ENCODE measurements at regions not wholly inside any gene's neighbourhood (a gene's known extent, or its start where the extent isn't known, plus 50 kb on each side); places are given as distances from the start of the nearest gene placed in this dataset.

- Histone ChIP-seq H3K9me3 (ENCODE audit: low read length) (no peaks in the 10 kb centered on the region), H4K20me1 (ENCODE audit: low read length) (no peaks in the 10 kb centered on the region), H3F3A (ENCODE audit: low read length, unreplicated experiment) (no peaks in the 10 kb centered on the region), H3K79me2 (ENCODE audit: low read length) (no peaks in the 10 kb centered on the region), H3K4me2 (ENCODE audit: low read length) (no peak overlapping the region), H3K4me1 (ENCODE audit: insufficient read depth, low read length) (peaks cover 9% of the 10 kb centered on the region), H2AFZ (ENCODE audit: low read length) (no peak overlapping the region), H3K27ac (ENCODE audit: low read length) (no peak overlapping the region), H3K36me3 (ENCODE audit: low read depth, low read length) (no peaks in the 10 kb centered on the region), H3K9ac (ENCODE audit: low read length) (no peak overlapping the region), H3K27me3 (ENCODE audit: low read length) (peaks cover 35% of the 10 kb centered on the region), H3K4me3 (ENCODE audit: low read length) (no peak overlapping the region), H3K9me2 (replicated peaks; ENCODE audit: low read length) (no peaks in the 10 kb centered on the region)
- intact Hi-C loops (cut with micrococcal nuclease) = loop anchor here (5.0 kb wide), 1 partner anchor 204 kb away; the partner anchor contains the start of gene IGF1R
- ChIA-PET POLR2A (ENCODE audit: unreplicated experiment) (no interaction called here), CTCF (no interaction called here)
- BruUV-seq (replicated peaks) = no TSS peak
- ATAC-seq (no peak), DNase-seq (no peak)
- TF ChIP-seq CTCF (conservative IDR thresholded peaks at IDR 0.05; ENCODE audit: low read depth, low read length) (no peak), EZH2 (IDR thresholded peaks at IDR 0.05; ENCODE audit: low read length, unreplicated experiment) (no peak), EZH2phosphoT487 (IDR thresholded peaks at IDR 0.05; ENCODE audit: borderline replicate concordance, low read length) (no peak)
Observed at GRCh38 chr15:98443526-98443925, 204.8 kb upstream of the IGF1R start.

- no peaks in the 10 kb centered on the region for H3K9me3 ChIP-seq (ENCODE audit: low read length)
- no peak overlapping the region for H3K4me2 ChIP-seq (ENCODE audit: low read length)
- H3F3A ChIP-seq (ENCODE audit: low read length, unreplicated experiment) = no peaks in the 10 kb centered on the region
- no peaks in the 10 kb centered on the region for H3K79me2 ChIP-seq (ENCODE audit: low read length)
- no peak overlapping the region for H2AFZ ChIP-seq (ENCODE audit: low read length)
- no peaks in the 10 kb centered on the region for H3K9me2 ChIP-seq (replicated peaks; ENCODE audit: low read length)
- no peak overlapping the region for H3K4me3 ChIP-seq (ENCODE audit: low read length)
- H3K27me3 ChIP-seq (ENCODE audit: low read length) = peaks cover 42% of the 10 kb centered on the region
- TF ChIP-seq CTCF (conservative IDR thresholded peaks at IDR 0.05; ENCODE audit: low read depth, low read length) (no peak), EZH2phosphoT487 (IDR thresholded peaks at IDR 0.05; ENCODE audit: borderline replicate concordance, low read length) (no peak), EZH2 (IDR thresholded peaks at IDR 0.05; ENCODE audit: low read length, unreplicated experiment) (no peak)
- intact Hi-C loops (cut with micrococcal nuclease) = loop anchor here (5.0 kb wide), 1 partner anchor 203 kb away; the partner anchor contains the start of gene IGF1R
- ATAC-seq = no peak
- CTCF ChIA-PET = no interaction called here
- H3K4me1 ChIP-seq (ENCODE audit: insufficient read depth, low read length) = peaks cover 9% of the 10 kb centered on the region
- no peaks in the 10 kb centered on the region for H3K36me3 ChIP-seq (ENCODE audit: low read depth, low read length)
- no peak overlapping the region for H3K9ac ChIP-seq (ENCODE audit: low read length)
- no peak for DNase-seq
- BruUV-seq (replicated peaks) = no TSS peak
- no peak overlapping the region for H3K27ac ChIP-seq (ENCODE audit: low read length)
- POLR2A ChIA-PET (ENCODE audit: unreplicated experiment) = no interaction called here
- H4K20me1 ChIP-seq (ENCODE audit: low read length) = no peaks in the 10 kb centered on the region
Observed at GRCh38 chr15:98444138-98444537, 204.2 kb upstream of the IGF1R start.

- Histone ChIP-seq H3K4me1 (ENCODE audit: insufficient read depth, low read length) (peaks cover 9% of the 10 kb centered on the region), H3K36me3 (ENCODE audit: low read depth, low read length) (no peaks in the 10 kb centered on the region), H3K9ac (ENCODE audit: low read length) (no peak overlapping the region), H4K20me1 (ENCODE audit: low read length) (no peaks in the 10 kb centered on the region), H3F3A (ENCODE audit: low read length, unreplicated experiment) (no peaks in the 10 kb centered on the region), H3K27ac (ENCODE audit: low read length) (no peak overlapping the region), H3K9me2 (replicated peaks; ENCODE audit: low read length) (no peaks in the 10 kb centered on the region), H3K9me3 (ENCODE audit: low read length) (no peaks in the 10 kb centered on the region), H3K79me2 (ENCODE audit: low read length) (no peaks in the 10 kb centered on the region), H3K4me2 (ENCODE audit: low read length) (no peak overlapping the region), H3K27me3 (ENCODE audit: low read length) (peaks cover 53% of the 10 kb centered on the region), H3K4me3 (ENCODE audit: low read length) (no peak overlapping the region), H2AFZ (ENCODE audit: low read length) (no peak overlapping the region)
- intact Hi-C loops (cut with micrococcal nuclease) = no loop called here
- POLR2A ChIA-PET (ENCODE audit: unreplicated experiment) = no interaction called here
- TF ChIP-seq EZH2phosphoT487 (IDR thresholded peaks at IDR 0.05; ENCODE audit: borderline replicate concordance, low read length) (no peak), CTCF (conservative IDR thresholded peaks at IDR 0.05; ENCODE audit: low read depth, low read length) (no peak), EZH2 (IDR thresholded peaks at IDR 0.05; ENCODE audit: low read length, unreplicated experiment) (no peak)
- ATAC-seq (no peak), DNase-seq (no peak)
- CTCF ChIA-PET = no interaction called here
- no TSS peak for BruUV-seq (replicated peaks)
Observed at GRCh38 chr15:98445315-98445714, 203.0 kb upstream of the IGF1R start.
